CD4-positive, alpha-beta T cell (primary cell): ENCODE measurements at regions not wholly inside any gene's neighbourhood (a gene's known extent, or its start where the extent isn't known, plus 50 kb on each side); places are given as distances from the start of the nearest gene placed in this dataset.

Source experiments
- ATAC-seq: fragments of 200-7000 bp; cut with Tn5 transposase; one replicate; pipeline ENCODE4 v1.10.0; 2022; ENCODE audit warnings: mild to moderate bottlenecking; ENCODE audit not compliant: poor library complexity
- CTCF ChIA-PET: fragments of 350-600 bp; sonication (Branson Sonifier 250); formaldehyde crosslinking; loops from one replicate; lab custom pipeline; 2021; ENCODE audit warnings: antibody characterized with exemption, inconsistent platforms; lab: Charles Lee
- POLR2A ChIA-PET: fragments of 350-600 bp; sonication (Branson Sonifier 250); formaldehyde crosslinking; loops from one replicate; lab custom pipeline; 2021; ENCODE audit warnings: antibody characterized with exemption, inconsistent platforms; lab: Charles Lee
- DNase-seq, 14 experiments: peaks; one replicate each; pipeline ENCODE4 v3.0.0-alpha.2; 2013 to 2020; ENCODE audit warnings: mixed read lengths in 2 of 14
- H3K27ac ChIP-seq, 2 donors: one replicate each; pipeline versions ENCODE4 v1.5.1 to v1.7.0; 2013; ENCODE audit warnings: low read length in 2 of 2, low read depth in 1 of 2, mild to moderate bottlenecking in 1 of 2
- H3K27me3 ChIP-seq, 2 experiments: 1 replicate in 1 of 2; 2 replicates in 1 of 2; pipeline versions ENCODE4 v1.6.1 to v1.7.0; 2013; ENCODE audit warnings: low read length in 2 of 2, control low read depth in 1 of 2, mild to moderate bottlenecking in 1 of 2, moderate library complexity in 1 of 2; ENCODE audit not compliant: insufficient read depth in 2 of 2, control insufficient read depth in 1 of 2
- H3K36me3 ChIP-seq: one replicate; pipeline ENCODE4 v1.6.1; 2013; ENCODE audit warnings: low read length, control low read depth; ENCODE audit not compliant: insufficient read depth
- H3K4me1 ChIP-seq: one replicate; pipeline ENCODE4 v1.6.1; 2013; ENCODE audit warnings: low read length, control low read depth; ENCODE audit not compliant: insufficient read depth
- H3K4me3 ChIP-seq: one replicate; pipeline ENCODE4 v1.5.1; 2013; ENCODE audit warnings: mild to moderate bottlenecking, low read length, moderate library complexity
- H3K9me3 ChIP-seq, 2 experiments: 1 replicate in 1 of 2; 2 replicates in 1 of 2; pipeline versions ENCODE4 v1.6.1 to v1.7.0; 2013; ENCODE audit warnings: low read length in 2 of 2, mild to moderate bottlenecking in 2 of 2, control low read depth in 1 of 2, moderate library complexity in 1 of 2; ENCODE audit not compliant: control insufficient read depth in 1 of 2, insufficient read depth in 1 of 2
- H3K27ac Mint-ChIP-seq: one replicate; pipeline ENCODE4 v1.8.0; 2020; ENCODE audit warnings: mixed read lengths
- H3K27me3 Mint-ChIP-seq: one replicate; pipeline ENCODE4 v1.8.0; 2021; ENCODE audit warnings: mixed read lengths
- H3K36me3 Mint-ChIP-seq: one replicate; pipeline ENCODE4 v1.8.0; 2021; ENCODE audit warnings: low read depth, mixed read lengths
- H3K4me1 Mint-ChIP-seq: one replicate; pipeline ENCODE4 v1.8.0; 2021; ENCODE audit warnings: low read depth, mixed read lengths
- H3K4me3 Mint-ChIP-seq: one replicate; pipeline ENCODE4 v1.8.0; 2020; ENCODE audit warnings: mild to moderate bottlenecking, mixed read lengths
- H3K9me3 Mint-ChIP-seq: one replicate; pipeline ENCODE4 v1.8.0; 2020; ENCODE audit warnings: mixed read lengths
- intact Hi-C, 2 experiments: fragments of 100-400 bp; cut with DNase I in 1 of 2; cut with micrococcal nuclease in 1 of 2; formaldehyde crosslinking; loops; one replicate each; pipeline versions ENCODE4 v1.15.1 to v1.9.0; 2023 to 2025; cut with DNase I, micrococcal nuclease
- TF ChIP-seq, protein P1 (sequence below): fragments of 200-600 bp; IDR thresholded peaks from one replicate; pipeline ENCODE4 v1.8.0; 2022; ENCODE audit warnings: antibody characterized with exemption, mild to moderate bottlenecking

DNA sequence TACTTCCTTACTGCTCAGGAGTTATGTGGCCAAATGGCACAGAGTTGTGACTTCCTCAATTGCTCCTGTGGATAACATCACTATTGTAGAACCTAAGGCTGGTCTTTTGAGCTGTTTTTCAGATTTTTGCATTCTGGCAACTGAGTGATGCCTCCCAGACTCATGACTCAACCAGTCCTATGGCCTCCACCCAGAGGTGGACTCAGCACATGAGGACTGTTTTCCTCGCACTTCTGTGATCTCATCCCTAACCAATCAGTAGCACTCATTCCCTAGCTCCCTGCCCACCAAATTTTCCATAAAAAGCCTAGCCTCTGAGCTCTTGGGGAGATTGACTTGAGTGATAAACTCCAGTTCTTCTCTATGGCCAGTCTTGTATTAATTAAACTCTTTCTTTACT lies 407.9 kb upstream of the TNP1 start:
- intact Hi-C loops = no loop called here
- DNase-seq = no peak
- Histone ChIP-seq H3K4me3 (no peak overlapping the region), H3K27me3 (no peaks in the 10 kb centered on the region), H3K27ac (no peak overlapping the region), H3K4me1 (no peaks in the 10 kb centered on the region), H3K36me3 (no peaks in the 10 kb centered on the region), H3K9me3 (no peaks in the 10 kb centered on the region)
- Mint-ChIP-seq H3K27me3 (peaks cover 11% of the 10 kb centered on the region), H3K4me3 (no peak overlapping the region), H3K27ac (no peak overlapping the region), H3K36me3 (no peaks in the 10 kb centered on the region), H3K4me1 (no peaks in the 10 kb centered on the region), H3K9me3 (peaks cover 3% of the 10 kb centered on the region)
- ATAC-seq = no peak
- ChIA-PET POLR2A (no interaction called here), CTCF (no interaction called here)
- TF ChIP-seq, protein P1, sequence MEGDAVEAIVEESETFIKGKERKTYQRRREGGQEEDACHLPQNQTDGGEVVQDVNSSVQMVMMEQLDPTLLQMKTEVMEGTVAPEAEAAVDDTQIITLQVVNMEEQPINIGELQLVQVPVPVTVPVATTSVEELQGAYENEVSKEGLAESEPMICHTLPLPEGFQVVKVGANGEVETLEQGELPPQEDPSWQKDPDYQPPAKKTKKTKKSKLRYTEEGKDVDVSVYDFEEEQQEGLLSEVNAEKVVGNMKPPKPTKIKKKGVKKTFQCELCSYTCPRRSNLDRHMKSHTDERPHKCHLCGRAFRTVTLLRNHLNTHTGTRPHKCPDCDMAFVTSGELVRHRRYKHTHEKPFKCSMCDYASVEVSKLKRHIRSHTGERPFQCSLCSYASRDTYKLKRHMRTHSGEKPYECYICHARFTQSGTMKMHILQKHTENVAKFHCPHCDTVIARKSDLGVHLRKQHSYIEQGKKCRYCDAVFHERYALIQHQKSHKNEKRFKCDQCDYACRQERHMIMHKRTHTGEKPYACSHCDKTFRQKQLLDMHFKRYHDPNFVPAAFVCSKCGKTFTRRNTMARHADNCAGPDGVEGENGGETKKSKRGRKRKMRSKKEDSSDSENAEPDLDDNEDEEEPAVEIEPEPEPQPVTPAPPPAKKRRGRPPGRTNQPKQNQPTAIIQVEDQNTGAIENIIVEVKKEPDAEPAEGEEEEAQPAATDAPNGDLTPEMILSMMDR = no peak

DNA sequence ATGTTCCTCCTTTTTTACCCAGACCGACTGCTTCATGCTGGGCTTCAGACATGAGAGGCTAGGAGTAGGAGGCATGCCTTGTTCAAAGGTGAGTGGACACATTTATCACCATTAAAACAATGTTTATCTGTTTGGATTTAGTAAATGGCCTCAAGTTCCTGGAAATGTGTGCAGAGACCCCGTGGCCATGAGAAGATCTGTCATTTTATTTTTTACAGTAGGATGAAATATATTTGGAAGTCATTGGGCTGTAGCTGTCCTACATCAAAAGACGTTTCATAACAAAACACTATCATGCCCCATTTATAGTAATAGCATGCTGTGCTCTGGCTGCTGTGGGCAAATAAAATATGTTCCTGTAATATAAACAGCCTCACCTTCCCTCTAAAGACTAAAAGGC lies 403.9 kb upstream of the TNP1 start:
- H3K4me3 Mint-ChIP-seq = no peak overlapping the region
- Histone ChIP-seq H3K36me3 (no peaks in the 10 kb centered on the region), H3K9me3 (no peaks in the 10 kb centered on the region), H3K4me1 (no peaks in the 10 kb centered on the region), H3K27me3 (no peaks in the 10 kb centered on the region), H3K27ac (no peak overlapping the region), H3K4me3 (no peak overlapping the region)
- DNase-seq (no peak), ATAC-seq (no peak)
- peaks cover 3% of the 10 kb centered on the region for H3K9me3 Mint-ChIP-seq
- no peak overlapping the region for H3K27ac Mint-ChIP-seq
- ChIA-PET POLR2A (no interaction called here), CTCF (no interaction called here)
- no peaks in the 10 kb centered on the region for H3K4me1 Mint-ChIP-seq
- peaks cover 7% of the 10 kb centered on the region for H3K27me3 Mint-ChIP-seq
- TF ChIP-seq, protein P1 = no peak
- no peaks in the 10 kb centered on the region for H3K36me3 Mint-ChIP-seq
- intact Hi-C loops = no loop called here

DNA sequence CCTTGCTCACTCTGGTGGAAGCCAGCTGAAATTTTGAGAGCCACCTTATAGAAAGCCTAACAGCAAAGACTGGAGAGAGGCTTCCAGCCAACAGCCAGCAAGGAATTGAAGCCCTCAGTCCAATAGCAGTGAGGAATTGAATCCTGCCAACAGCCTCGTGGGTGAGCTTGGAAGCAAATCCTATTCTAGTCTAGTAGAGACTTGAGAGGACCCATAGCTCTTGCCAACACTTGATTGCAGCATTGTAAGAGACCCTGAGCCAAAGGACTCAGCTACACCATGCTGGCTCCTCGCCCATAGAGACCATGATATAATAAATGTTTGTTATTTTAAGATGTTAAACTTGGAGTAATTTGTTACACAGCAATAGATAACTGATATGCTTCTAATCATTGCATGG lies 403.0 kb upstream of the TNP1 start:
- Histone ChIP-seq H3K27me3 (no peaks in the 10 kb centered on the region), H3K4me3 (no peak overlapping the region), H3K4me1 (no peaks in the 10 kb centered on the region), H3K27ac (no peak overlapping the region), H3K36me3 (no peaks in the 10 kb centered on the region), H3K9me3 (no peaks in the 10 kb centered on the region)
- ATAC-seq (no peak), DNase-seq (no peak)
- no peak overlapping the region for H3K27ac Mint-ChIP-seq
- peaks cover 7% of the 10 kb centered on the region for H3K27me3 Mint-ChIP-seq
- TF ChIP-seq, protein P1 = no peak
- peaks cover 1% of the 10 kb centered on the region for H3K9me3 Mint-ChIP-seq
- POLR2A ChIA-PET = no interaction called here
- H3K4me3 Mint-ChIP-seq = no peak overlapping the region
- intact Hi-C loops = no loop called here
- CTCF ChIA-PET = no interaction called here
- no peaks in the 10 kb centered on the region for H3K36me3 Mint-ChIP-seq
- no peaks in the 10 kb centered on the region for H3K4me1 Mint-ChIP-seq
